ENCODE measurements at regions not wholly inside any gene's neighbourhood (a gene's known extent, or its start where the extent isn't known, plus 50 kb on each side); places are given as distances from the start of the nearest gene placed in this dataset.

DNA sequence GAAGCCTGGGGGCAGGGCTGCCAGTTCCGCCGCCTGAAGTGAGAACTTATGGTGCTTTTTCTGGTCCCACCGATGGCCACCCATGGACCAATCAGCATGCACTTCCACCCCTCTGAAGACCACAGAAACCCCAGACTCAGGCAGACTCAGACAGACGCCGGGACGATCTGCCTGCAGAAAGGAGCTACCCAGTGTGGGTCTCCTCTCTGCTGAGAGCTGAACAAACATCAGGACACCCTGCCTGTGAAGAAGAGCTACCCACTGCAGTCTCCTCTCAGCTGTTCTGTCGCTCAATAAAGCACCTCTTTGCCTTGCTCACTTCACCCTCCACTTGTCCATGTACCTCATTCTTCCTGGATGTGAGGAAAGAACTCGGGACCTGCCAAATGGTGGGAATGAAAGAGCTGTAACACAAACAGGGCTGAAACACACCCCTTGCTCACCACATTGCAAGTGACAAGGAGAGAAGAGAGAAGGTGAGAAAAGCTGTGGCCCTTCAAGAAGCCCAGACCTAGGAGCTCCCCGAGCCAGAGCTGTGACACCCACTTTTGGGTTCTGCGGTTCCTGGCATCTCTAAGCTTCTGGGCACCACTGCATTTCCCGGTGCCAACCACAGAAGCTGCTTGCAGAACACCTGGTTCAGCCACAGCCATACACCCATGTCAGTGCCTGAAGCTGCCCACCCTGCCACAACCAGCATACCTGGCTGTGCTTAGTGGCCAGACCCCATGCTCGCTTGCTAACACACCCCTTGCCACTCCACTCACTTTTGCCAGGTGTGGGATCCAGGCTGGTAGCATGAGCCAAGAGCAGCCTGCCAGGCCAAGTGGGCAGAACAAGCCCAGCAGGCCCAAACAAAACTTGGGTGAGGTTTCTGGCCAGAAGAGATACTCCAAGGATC, 114.3 kb upstream of the TSLP start:
- no peak for DNase-seq (ENCODE audit: low spot score)
- in situ Hi-C loops (cut with MboI; ENCODE audit: low pct_unique_long_range_greater_than_20kb, low sequenced_read_pairs, unreplicated experiment): no loop called here
- TF ChIP-seq, protein P1, sequence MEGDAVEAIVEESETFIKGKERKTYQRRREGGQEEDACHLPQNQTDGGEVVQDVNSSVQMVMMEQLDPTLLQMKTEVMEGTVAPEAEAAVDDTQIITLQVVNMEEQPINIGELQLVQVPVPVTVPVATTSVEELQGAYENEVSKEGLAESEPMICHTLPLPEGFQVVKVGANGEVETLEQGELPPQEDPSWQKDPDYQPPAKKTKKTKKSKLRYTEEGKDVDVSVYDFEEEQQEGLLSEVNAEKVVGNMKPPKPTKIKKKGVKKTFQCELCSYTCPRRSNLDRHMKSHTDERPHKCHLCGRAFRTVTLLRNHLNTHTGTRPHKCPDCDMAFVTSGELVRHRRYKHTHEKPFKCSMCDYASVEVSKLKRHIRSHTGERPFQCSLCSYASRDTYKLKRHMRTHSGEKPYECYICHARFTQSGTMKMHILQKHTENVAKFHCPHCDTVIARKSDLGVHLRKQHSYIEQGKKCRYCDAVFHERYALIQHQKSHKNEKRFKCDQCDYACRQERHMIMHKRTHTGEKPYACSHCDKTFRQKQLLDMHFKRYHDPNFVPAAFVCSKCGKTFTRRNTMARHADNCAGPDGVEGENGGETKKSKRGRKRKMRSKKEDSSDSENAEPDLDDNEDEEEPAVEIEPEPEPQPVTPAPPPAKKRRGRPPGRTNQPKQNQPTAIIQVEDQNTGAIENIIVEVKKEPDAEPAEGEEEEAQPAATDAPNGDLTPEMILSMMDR (IDR thresholded peaks at IDR 0.05; ENCODE audit: extremely low read depth, insufficient read depth, missing control alignments): no peak

DNA sequence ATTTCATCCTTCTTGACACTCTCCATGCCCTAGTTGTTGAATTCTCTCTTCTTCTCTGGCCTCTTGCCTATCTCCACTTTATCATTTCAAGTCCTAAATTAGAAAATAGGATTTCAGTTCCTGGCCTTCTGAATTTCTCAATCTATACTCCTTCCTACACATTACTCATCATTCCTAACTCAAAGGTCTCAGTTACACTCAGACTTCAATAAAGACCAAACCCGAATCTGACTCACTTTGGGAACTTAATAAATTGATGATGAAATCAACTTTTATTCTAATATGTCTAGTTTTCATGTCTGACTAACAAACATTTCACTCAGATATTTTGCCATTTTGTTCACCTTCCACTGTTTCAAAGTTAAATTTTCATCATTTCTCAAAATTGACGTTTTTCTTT, 113.6 kb upstream of the TSLP start:
- no peak for DNase-seq (ENCODE audit: low spot score)
- in situ Hi-C loops (cut with MboI; ENCODE audit: low pct_unique_long_range_greater_than_20kb, low sequenced_read_pairs, unreplicated experiment): no loop called here
- TF ChIP-seq, protein P1 (IDR thresholded peaks at IDR 0.05; ENCODE audit: extremely low read depth, insufficient read depth, missing control alignments): no peak

DNA sequence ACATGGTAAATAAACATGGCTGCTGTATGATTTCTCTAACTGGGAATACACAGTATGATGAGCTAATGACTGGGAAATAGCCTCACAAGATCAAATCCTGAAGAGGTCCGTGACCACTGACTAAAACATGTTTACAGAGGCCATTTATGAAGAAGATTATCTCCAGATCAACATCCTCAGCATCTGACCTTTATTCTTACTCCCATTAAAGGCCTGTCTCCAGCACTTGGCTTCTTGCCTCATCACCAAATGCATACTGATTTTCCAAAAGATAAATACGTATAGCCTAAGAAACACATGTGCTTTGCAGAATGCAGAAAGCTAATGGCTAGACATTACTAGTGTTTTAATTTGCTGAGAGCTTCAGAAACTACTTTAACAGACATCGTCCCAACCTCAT, 108.0 kb upstream of the TSLP start:
- no peak for DNase-seq (ENCODE audit: low spot score)
- in situ Hi-C loops (cut with MboI; ENCODE audit: low pct_unique_long_range_greater_than_20kb, low sequenced_read_pairs, unreplicated experiment): no loop called here
- TF ChIP-seq, protein P1 (IDR thresholded peaks at IDR 0.05; ENCODE audit: extremely low read depth, insufficient read depth, missing control alignments): no peak

DNA sequence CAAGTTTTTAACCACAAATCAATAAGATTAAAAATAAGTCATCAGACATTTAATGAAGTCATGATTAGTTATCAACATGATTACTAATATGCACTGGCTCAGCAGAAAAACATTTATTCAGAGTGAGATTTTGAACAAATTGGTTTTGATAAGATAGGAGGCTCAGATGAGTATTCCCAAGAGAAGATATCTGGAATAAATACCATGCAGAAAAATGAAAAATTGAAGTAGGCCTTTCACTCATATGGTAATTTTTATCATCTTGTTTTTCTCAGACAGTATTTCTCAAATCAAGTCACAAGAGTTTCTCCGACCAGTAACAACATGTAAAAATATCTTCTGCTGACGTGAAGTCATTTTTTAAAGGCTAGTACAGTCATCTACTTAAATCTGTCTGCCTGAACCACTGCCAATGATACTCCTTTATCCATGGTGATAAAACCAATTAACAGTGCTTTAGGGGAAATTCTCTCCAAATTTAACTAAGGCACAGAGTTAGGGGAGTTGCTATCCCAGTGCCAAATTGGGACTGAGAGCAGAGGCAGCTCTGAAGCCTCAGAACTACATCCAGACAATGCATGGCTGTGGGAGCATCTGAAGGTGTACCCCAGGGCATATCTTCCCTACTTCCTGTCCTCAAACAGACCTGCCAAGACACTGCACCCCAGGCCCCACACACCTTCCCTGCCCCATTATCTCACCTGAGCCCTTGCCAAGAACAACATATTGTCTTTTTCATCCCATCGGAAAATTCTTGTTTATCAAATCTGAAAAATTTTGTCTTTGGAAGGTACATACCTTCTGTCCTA, 105.5 kb upstream of the TSLP start:
- TF ChIP-seq, protein P1 (IDR thresholded peaks at IDR 0.05; ENCODE audit: extremely low read depth, insufficient read depth, missing control alignments): no peak
- in situ Hi-C loops (cut with MboI; ENCODE audit: low pct_unique_long_range_greater_than_20kb, low sequenced_read_pairs, unreplicated experiment): no loop called here
- DNase-seq (ENCODE audit: low spot score): no peak

DNA sequence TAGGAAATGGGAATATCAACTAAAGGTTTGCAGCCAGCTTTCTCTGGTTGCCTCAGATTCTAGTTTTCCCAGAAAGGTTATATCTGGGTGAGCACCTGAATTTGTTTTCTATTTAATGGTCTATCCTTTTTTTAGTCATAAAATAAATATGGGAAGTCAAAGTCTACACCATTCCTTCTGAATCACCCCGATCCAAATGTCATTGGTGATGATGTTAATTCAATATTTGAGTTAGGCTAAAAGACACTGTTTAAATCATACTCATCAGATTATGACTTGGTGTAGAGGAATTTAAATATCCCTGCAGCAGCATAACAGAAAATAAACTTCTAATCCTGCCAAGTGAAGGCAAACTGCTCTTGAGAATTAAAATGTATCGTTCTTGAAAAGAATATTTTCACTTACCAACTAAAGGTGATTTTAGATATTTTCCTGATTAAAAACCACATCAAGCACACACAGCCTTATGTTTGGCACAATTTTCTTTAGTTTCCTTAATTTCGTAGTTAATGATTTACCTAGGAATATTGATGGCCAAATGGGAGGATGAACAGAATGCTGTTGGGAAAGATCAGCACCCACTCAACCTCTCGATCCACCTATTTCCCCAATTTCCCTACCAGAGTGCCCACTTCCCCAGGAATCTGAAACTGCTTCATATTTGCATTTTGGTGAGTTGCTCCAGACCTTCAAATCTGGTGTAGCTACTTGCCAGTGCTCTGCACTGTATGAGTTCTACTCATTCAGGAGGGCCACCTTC, 103.1 kb upstream of the TSLP start:
- TF ChIP-seq, protein P1 (IDR thresholded peaks at IDR 0.05; ENCODE audit: extremely low read depth, insufficient read depth, missing control alignments): no peak
- in situ Hi-C loops (cut with MboI; ENCODE audit: low pct_unique_long_range_greater_than_20kb, low sequenced_read_pairs, unreplicated experiment): no loop called here

DNA sequence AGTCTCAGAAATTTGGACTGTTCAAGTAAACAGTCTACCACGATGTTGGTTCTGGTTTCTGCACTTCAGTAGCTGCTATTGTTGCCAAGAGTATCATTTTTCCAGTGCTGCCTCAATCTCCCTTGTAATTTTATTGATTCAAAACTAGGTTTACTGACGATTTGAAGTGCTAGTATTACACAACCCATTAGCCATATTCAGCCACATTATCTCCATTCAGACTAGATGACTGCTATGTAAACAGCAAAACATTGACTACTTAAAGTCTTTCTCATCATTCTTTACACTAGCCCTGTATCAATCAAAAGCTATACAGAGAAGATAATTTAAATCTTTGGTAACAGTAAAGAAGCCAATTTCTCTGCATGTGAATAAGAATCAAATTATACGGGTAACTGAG, 102.0 kb upstream of the TSLP start:
- in situ Hi-C loops (cut with MboI; ENCODE audit: low pct_unique_long_range_greater_than_20kb, low sequenced_read_pairs, unreplicated experiment): no loop called here
- TF ChIP-seq, protein P1 (IDR thresholded peaks at IDR 0.05; ENCODE audit: extremely low read depth, insufficient read depth, missing control alignments): no peak
- no peak for DNase-seq (ENCODE audit: low spot score)

More for the DNA sequence above, 103.1 kb upstream of the TSLP start:
- no peak for DNase-seq (ENCODE audit: low spot score)
